NCI-H2196 (cell line): ENCODE measurements at regions not wholly inside any gene's neighbourhood (a gene's known extent, or its start where the extent isn't known, plus 50 kb on each side); places are given as distances from the start of the nearest gene placed in this dataset.

Experiments
- DNase-seq: peaks from one replicate; lab custom pipeline; 2025; ENCODE audit not compliant: unreplicated experiment; lab: John Stamatoyannopoulos, UW

DNA sequence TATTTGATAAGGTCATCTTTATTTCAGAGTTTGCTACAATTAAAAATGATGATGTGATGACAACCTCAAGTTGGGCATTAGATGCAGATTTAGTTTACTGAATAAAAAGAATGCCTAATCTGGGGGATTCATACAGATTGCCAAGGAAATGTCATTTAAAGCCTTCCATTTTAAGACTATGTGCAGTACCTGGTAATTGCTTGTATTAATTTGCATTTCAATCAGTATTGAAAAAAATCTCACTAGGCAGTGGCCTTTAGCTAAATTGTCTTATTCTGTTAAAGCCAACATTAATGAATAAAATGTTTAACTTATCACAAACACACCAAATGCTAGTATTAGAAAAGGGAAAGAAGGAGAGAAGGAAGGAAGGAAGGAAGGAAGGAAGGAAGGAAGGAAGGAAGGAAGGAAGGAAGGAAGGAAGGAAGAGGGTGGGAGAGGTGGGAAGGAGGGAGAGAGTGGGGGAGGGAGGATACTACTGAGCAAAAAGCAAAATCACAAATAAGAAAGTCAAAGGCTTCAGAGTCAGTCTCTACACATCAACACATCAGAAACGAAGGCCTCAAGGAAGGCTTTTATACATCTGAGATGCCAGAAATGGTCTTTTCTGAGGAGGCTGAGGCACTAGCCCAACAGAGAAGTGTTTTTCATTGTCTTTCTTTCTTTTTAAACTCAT, 271.1 kb upstream of the CLEC14A start:
- DNase-seq = no peak

DNA sequence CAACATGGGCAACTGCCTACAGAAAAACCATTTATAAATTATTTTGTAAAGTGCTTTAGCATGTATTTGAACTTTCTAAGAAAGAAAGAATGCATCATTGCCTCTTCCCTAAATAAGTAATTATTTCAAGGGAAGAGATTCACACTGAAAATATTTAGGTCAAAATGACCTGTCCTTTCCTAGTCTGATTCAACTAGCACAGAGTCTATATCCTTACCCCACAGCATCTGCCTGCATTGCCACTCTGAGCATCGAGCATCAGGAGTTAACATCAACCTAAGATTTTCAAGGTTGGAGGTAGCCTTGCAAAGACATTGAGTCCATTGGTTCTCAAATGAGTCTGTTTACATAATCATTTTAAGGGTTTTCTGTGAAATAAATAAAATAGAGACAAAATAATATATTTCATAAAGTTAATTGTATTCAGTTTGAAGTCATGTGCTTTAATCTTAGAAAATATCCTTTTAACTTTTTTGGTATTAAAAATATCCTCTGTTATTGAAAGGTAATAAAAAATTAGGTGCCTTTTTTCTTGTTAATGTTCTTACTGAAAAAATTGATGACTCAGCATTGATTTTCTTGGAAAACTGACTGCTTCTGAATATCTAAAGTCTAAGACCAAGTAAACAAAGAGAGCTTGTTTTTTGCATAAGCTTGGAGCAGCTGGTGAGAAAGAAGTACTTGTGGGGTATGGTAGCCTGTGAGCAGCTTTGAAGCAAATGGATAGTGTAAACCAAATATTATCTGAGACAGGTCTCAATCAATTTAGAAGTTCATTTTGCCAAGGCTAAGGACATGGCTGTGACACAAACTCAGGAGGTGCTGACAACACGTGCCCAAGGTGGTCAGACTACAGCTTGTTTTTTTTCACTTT, 269.0 kb upstream of the CLEC14A start:
- DNase-seq = no peak

DNA sequence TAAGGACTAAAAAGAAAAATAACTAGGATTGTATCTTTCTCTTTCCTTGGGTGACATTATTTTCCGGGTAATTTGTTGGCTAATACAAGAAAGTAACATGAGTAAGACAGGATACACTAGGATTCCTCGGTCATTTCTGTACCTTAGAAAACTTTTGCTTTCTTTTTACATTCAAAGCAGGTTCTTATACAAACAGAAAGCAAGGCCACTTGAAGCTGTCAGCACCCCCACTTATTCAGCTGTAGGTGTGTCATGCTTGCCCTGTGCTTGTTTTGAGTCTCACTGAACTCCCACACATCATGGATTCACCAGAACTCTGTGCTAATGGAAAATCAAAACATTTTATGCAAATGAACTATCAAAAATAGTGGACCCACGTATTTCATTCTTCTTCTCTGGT, 266.8 kb upstream of the CLEC14A start:
- no peak for DNase-seq

DNA sequence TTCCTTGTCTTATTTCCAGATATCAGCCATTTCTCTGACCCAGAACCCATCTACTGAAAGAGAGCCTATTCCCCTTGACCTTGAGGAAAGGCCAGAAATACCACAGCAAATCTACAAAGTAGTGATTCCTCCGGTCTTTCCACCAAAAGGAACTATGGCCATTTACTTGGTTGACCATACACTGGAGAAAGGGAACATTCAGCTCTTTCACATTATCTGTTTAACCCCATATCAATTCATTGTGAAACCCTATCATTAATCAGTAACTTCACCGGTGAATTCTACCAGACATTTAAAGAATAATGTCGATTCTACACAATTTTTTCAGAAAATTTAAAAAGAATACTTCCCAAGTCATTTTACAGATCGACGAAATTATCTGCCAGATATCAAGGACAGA, 265.7 kb upstream of the CLEC14A start:
- DNase-seq = no peak

GRCh38 chr14:38517426-38517825, 261.5 kb upstream of the CLEC14A start:
- DNase-seq = no peak

DNA sequence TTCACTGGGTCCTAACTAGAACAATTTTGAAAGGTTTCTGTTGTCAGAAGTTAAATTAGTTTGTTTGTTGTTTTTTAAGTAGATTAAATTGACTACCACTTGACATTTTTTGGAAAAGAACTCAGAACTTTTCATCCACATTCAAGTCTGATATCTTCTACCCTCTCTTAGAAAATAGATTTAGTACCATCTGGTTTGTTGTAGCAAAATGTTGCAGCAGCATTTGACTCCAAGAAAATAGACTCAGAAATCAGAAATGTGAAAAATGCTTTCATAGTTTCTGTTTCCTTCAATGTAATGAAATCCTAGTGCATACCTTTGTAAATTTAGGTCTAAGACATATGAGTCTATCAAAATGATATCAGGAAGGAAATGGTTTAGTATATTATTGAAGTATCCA, 256.3 kb upstream of the CLEC14A start:
- DNase-seq = no peak

- no peak for DNase-seq
Measured at GRCh38 chr14:38507299-38507698, 251.4 kb upstream of the CLEC14A start.

- no peak for DNase-seq
Measured at GRCh38 chr14:38505973-38506249, 250.0 kb upstream of the CLEC14A start.

GRCh38 chr14:38505221-38505972, 249.5 kb upstream of the CLEC14A start:
- no peak for DNase-seq

- no peak for DNase-seq
Measured at GRCh38 chr14:38504175-38504574, 248.3 kb upstream of the CLEC14A start.

DNA sequence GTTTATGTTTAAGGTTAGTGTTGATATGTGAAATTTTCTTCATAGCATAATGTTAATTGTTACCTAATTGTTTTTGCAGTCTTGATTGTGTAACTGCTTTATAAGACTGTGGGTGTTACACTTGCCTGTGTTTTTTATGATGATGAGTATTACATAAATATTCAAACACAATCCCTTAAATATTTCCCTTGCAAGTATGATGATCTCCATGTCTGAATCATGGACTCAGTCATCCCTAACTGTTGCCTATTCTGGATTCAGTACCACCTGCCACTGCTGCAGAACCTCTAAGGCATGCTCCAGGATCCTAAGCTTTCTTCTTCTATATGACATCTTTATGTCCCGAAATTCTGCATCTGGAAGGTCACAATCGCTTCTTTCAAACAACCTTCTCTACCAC, 246.3 kb upstream of the CLEC14A start:
- no peak for DNase-seq

DNA sequence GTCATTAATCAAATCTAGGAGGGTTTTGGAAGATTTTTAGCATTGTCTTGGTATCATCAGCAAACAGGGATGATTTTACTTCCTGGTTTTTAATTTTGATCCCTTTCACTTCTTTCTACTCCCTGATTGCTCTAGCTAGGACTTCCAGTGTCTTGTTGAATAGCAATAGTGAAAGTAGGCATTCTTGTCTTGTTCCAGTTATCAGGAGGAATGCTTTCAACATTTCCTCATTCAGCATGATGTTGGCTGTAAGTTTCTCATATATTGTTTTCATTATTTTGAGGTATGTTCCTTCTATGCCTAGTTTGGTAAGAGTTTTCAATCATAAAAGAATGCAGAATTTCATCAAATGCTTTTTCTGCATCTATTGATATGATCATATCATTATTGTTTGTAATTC, 244.2 kb upstream of the CLEC14A start:
- DNase-seq = no peak

DNA sequence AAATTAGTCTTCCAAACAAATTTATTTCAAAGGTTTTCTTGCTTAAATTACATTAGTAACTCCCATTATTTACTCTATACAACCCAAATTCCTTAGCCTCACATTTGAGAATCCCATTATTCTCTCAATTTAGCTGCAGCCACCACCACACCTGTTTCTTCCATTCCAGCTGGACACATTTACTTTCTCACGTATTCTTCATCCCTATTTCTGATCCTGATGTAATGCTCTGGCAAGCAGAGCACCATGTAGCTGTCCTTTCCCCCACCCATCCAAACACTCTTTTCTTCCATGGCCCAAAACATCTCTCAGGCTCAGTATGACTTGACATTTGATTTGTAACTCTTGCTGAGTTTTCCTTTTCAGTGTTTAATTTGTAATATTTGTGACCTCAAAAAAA, 240.2 kb upstream of the CLEC14A start:
- no peak for DNase-seq

- DNase-seq = no peak
Measured at GRCh38 chr14:38490273-38490672, 234.4 kb upstream of the CLEC14A start.

DNA sequence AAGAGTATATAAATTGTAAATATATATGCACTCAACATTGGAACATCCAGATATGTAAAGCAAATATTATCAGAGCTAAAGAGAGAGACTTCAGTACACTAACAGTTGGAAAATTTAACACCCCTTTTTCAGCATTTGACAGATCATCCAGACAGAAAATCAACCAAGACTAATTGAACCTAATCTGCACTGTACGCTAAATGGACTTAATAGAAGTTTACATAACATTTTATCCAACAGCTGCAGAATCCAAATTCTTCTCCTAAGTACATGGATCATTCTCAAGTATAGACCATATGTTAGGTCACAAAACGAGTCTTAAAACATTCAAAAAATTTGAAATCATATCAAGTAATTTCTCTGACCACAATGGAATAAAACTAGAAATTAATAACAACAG, 229.1 kb upstream of the CLEC14A start:
- no peak for DNase-seq

DNA sequence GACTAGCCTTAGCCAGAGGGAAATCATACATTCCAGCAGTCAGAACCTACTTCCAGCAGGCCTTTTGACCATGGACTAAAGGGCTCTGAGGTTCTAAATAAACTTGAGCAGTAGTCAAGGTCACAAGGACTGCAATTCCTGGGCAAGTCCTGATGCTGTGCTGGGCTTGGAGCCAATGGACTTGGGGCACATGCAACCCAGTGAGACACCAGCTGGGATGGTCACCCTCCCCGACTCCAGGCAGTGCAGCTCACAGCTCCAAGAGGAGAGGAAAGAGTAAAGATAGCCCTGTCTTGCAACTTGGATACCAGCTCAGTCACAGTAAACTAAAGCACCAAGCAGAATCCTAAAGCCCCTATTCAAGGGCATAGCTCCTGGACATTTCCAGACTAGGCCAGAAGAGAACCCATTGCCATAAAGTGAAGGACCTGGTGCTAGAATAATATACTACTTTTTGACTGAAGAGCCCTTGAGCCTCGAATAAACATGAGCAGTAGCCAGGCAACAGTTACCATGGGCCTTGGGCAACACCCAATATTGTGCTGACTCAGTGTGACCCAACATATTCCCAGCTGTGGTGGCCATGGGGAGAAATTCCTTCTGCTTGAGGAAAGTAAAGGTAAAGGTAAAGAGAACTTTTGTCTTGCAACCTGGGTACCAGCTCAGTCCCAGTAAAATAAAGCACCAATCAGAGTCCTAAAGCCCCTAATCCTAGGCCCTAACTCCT, 226.2 kb upstream of the CLEC14A start:
- no peak for DNase-seq

DNA sequence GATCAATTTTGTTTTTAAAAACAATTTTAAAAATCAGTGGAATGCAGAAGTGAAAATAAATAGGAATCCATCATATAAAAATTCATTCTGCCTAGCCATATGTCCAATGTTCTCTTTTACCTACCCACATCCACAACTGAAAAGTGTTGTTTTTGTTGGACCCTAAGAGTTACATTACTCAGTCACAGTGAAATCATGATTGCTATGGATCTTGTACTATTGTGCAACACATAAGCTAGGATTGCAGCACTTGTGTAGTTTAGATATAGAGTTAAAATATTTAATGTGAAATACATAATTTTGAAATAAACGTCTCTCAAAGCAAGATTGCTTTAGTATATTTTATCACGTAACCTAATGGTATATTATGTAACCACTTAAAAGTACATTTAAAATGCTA, 213.3 kb upstream of the CLEC14A start:
- no peak for DNase-seq

DNA sequence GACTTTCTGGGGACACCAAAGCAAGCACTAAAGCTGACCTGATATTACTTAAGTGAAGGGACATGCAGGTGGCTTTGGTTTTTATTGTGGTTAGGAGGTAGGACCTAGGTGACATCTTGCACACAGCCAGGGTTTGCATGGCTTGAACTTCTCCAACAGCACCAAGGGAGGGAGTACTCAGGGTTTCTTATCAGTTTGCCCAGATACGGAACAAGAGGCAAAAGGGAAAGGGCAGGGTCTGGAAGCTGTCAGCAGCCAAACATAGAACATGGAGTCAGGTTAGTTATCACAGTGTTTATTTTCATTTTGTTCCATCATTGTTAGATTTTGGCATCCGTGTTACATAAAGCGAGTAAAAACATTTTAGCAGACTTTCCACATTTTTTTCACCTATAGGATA, 186.3 kb upstream of the CLEC14A start:
- DNase-seq = no peak

DNA sequence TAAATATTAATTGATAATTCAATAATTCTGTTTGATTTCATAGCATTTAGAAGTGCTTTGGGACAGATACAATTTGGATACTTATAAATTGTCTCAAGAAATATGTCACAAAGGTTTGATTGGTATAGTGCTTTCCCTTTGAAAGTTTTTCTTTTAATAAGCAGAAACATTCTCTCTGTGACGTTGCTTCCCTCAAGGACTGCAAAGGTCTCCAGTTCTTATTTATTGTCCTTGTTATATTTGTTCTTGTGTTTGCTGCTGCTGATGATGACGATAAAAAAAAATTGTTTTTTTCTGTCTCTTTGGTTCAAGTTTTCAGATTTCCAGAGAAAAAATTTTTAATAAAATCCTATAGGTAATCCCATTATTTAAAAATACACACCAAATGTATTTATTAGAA, 176.3 kb upstream of the CLEC14A start:
- no peak for DNase-seq

GRCh38 chr14:38431156-38431555, 175.3 kb upstream of the CLEC14A start:
- no peak for DNase-seq

DNA sequence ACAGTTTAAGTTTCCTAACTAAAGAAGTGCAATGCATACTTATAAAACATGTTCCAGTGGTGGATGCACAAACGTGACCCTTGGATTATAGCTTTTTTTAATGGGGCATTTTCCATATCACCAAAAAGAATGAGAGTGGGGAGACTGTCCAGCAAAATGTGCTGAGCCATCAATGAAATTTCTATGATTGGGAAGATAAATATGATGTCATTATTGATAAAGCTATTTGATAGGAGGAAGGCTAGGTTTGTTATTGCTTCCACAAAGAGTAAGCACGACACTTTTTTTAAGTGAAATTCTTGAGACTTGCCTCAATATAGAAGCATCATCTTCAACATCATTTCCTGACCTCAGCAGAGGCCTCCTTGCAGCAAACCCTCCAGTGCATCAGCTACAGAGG, 174.6 kb upstream of the CLEC14A start:
- DNase-seq = no peak
